SK-N-SH treated with all-trans-retinoic acid at 6 μM for 48 hours (cell line): ENCODE measurements at regions not wholly inside any gene's neighbourhood (a gene's known extent, or its start where the extent isn't known, plus 50 kb on each side); places are given as distances from the start of the nearest gene placed in this dataset.

Experiments used
- ATAC-seq: fragments of 200-7000 bp; cut with Tn5 transposase; 3 replicates; pipeline ENCODE4 v1.9.1; 2020; ENCODE audit warnings: mild to moderate bottlenecking, moderate library complexity
- ARNTL ChIP-seq: fragments of 450-650 bp; formaldehyde crosslinking; IDR thresholded peaks from 2 replicates; pipeline ENCODE4 v1.5.0; 2020; ENCODE audit warnings: low read depth, mild to moderate bottlenecking, moderate library complexity, borderline replicate concordance
- BACH2 ChIP-seq: fragments of 250-450 bp; sonication (Bioruptor Pico); IDR thresholded peaks from 2 replicates; pipeline ENCODE4 v1.9.0; 2021; ENCODE audit warnings: mild to moderate bottlenecking, borderline replicate concordance
- CSDC2 ChIP-seq: fragments of 250-450 bp; sonication (Bioruptor Pico); IDR thresholded peaks from 2 replicates; pipeline ENCODE4 v1.5.0; 2020; ENCODE audit warnings: mild to moderate bottlenecking, moderate library complexity
- ESRRG ChIP-seq: fragments of 250-450 bp; sonication (Bioruptor Pico); IDR thresholded peaks from 2 replicates; pipeline ENCODE4 v1.6.1; 2021; ENCODE audit warnings: mild to moderate bottlenecking
- GLIS3 ChIP-seq: fragments of 250-450 bp; sonication (Bioruptor Pico); IDR thresholded peaks from 2 replicates; pipeline ENCODE4 v1.5.0; 2020; ENCODE audit warnings: mild to moderate bottlenecking, moderate library complexity
- ISL1 ChIP-seq: fragments of 250-450 bp; sonication (Bioruptor Pico); IDR thresholded peaks from 2 replicates; pipeline ENCODE4 v2.1.2; 2022; ENCODE audit warnings: mild to moderate bottlenecking, moderate library complexity
- OSR1 ChIP-seq: fragments of 250-450 bp; sonication (Bioruptor Pico); IDR thresholded peaks from 2 replicates; pipeline ENCODE4 v1.8.0; 2022; ENCODE audit warnings: moderate library complexity, mild to moderate bottlenecking, inconsistent platforms
- PPARA ChIP-seq: fragments of 250-450 bp; sonication (Bioruptor Pico); IDR thresholded peaks from 2 replicates; pipeline ENCODE4 v1.5.0; 2020; ENCODE audit warnings: mild to moderate bottlenecking, borderline replicate concordance
- RARB ChIP-seq: fragments of 250-450 bp; sonication (Bioruptor Pico); IDR thresholded peaks from 2 replicates; pipeline ENCODE4 v1.8.0; 2021; ENCODE audit warnings: mild to moderate bottlenecking, moderate library complexity
- SNAI2 ChIP-seq: fragments of 250-450 bp; sonication (Bioruptor Pico); IDR thresholded peaks from 2 replicates; pipeline ENCODE4 v1.5.0; 2020; ENCODE audit warnings: mild to moderate bottlenecking, moderate library complexity
- TOX ChIP-seq: fragments of 250-450 bp; sonication (Bioruptor Pico); IDR thresholded peaks from 2 replicates; pipeline ENCODE4 v1.8.0; 2021; ENCODE audit warnings: mild to moderate bottlenecking, moderate library complexity, borderline replicate concordance
- ZC3H10 ChIP-seq: fragments of 250-450 bp; sonication (Bioruptor Pico); IDR thresholded peaks from 2 replicates; pipeline ENCODE4 v1.5.1; 2021; ENCODE audit warnings: mild to moderate bottlenecking, moderate library complexity
- ZFP30 ChIP-seq: fragments of 450-650 bp; formaldehyde crosslinking; IDR thresholded peaks from 2 replicates; pipeline ENCODE4 v1.5.0; 2022; ENCODE audit warnings: mild to moderate bottlenecking, moderate library complexity
- ZNF565 ChIP-seq: fragments of 450-650 bp; formaldehyde crosslinking; conservative IDR thresholded peaks from 2 replicates; pipeline ENCODE4 v1.5.0; 2020; ENCODE audit warnings: low read depth, mild to moderate bottlenecking, moderate library complexity
- ZNF70 ChIP-seq: fragments of 450-650 bp; formaldehyde crosslinking; IDR thresholded peaks from 2 replicates; pipeline ENCODE4 v1.5.0; 2020; ENCODE audit warnings: mild to moderate bottlenecking, moderate library complexity
- ZNF8 ChIP-seq: fragments of 450-650 bp; formaldehyde crosslinking; IDR thresholded peaks from 2 replicates; pipeline ENCODE4 v1.5.0; 2020; ENCODE audit warnings: mild to moderate bottlenecking, moderate library complexity
- TF ChIP-seq, protein P1 (sequence below): fragments of 250-450 bp; sonication (Bioruptor Pico); IDR thresholded peaks from 2 replicates; pipeline ENCODE4 v1.5.0; 2020; ENCODE audit warnings: mild to moderate bottlenecking, moderate library complexity
- TF ChIP-seq, protein P2 (sequence below): fragments of 250-450 bp; sonication (Bioruptor Pico); IDR thresholded peaks from 2 replicates; pipeline ENCODE4 v1.8.0; 2021; ENCODE audit warnings: low read depth, mild to moderate bottlenecking, moderate library complexity, borderline replicate concordance
- TF ChIP-seq, protein P3 (sequence below): fragments of 250-450 bp; sonication (Bioruptor Pico); IDR thresholded peaks from 2 replicates; pipeline ENCODE4 v1.5.1; 2020; ENCODE audit warnings: low read depth, mild to moderate bottlenecking, moderate library complexity
- TF ChIP-seq, protein P4 (sequence below): fragments of 250-450 bp; sonication (Bioruptor Pico); IDR thresholded peaks from 2 replicates; pipeline ENCODE4 v1.8.0; 2020; ENCODE audit warnings: mild to moderate bottlenecking, moderate library complexity, borderline replicate concordance

DNA sequence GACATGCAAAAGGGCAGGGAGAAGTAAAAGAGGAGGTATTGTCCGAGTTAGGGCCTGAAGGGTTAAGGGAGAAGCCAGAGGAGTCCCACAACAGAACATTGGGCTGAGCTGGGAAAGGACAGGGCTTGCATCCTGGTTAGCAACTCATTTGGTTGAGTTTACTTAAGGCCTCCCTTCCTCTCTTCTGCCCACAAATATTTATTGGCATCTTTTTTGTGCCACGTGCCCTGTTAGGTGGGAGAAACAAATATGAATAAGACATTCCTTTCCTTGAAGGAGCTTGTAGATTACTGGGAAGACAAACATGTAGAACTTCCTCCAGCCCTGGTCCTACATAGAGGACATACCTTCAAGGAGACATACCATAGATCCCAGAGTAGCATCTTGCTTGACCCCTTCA is 53.0 kb upstream of the PRELP start:
- no peak for ATAC-seq
- TF ChIP-seq BACH2 (CRISPR knock-in tag): no peak
- no peak for TF ChIP-seq ZNF70 (CRISPR knock-in tag)
- no peak for TF ChIP-seq OSR1 (CRISPR knock-in tag)

DNA sequence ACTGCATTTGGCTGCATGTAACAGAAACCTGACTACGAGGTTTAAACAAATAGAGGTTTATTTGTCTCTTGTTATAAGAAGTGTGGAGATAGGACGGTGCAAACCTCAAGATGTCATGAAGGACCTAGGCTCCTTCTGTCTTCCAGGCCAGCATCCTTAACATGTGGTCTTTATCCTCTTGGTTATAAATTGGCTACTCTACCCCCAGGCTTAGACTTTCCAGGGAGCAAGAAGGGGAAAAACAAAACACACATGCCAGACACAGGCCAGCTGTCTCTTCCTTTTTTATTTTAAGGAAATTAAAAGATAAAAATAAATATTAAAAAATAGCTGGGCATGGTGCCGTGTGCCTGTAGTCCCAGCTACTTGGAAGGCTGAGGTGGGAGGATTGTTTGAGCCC is 51.3 kb upstream of the PRELP start:
- TF ChIP-seq ZNF8 (CRISPR knock-in tag): no peak
- no peak for TF ChIP-seq GLIS3 (CRISPR knock-in tag)
- TF ChIP-seq TOX (CRISPR knock-in tag): no peak
- no peak for TF ChIP-seq ZC3H10 (CRISPR knock-in tag)
- no peak for TF ChIP-seq ESRRG (CRISPR knock-in tag)
- TF ChIP-seq ZFP30 (CRISPR knock-in tag): no peak
- no peak for TF ChIP-seq BACH2 (CRISPR knock-in tag)
- TF ChIP-seq CSDC2: no peak
- ATAC-seq: no peak

DNA sequence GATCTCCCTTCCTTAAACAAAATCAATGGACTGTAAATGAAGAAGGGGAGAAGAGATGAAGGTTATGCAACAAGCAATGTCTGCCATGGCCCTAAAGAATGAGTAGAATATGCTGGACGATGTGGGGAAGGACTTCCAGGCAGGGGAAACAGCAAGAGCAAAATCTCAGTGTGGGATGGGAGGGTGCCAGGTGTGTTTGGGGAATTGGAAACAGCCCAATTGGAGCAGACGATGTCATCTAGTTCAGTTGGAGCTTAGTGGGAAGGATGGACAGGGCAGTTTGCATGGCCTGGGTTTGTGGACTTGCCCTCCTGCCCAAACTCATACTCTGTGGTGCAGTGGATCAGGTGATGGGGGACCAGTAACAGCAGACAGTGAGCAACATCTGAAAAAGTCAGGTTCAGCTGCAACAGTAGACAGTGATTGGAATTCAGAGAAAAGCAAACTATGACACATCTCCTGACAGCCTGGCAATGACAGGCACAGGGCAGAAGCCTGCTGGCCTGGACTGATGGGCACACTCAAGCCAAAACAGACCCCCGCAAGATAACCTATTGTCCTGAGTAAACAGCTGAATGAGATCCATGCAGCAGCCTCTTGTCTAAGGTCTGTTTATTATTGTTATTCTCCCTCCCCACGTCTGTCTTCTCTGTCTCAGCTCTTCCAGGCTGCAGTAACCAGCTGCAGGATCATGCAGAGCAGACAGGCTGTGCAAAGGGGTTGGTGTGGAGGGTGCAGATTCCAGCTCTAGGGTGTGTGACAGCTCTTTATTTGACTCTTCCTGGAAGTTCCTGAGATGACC is 50.5 kb upstream of the PRELP start:
- ATAC-seq: peak; percentile 58
- TF ChIP-seq, protein P1, sequence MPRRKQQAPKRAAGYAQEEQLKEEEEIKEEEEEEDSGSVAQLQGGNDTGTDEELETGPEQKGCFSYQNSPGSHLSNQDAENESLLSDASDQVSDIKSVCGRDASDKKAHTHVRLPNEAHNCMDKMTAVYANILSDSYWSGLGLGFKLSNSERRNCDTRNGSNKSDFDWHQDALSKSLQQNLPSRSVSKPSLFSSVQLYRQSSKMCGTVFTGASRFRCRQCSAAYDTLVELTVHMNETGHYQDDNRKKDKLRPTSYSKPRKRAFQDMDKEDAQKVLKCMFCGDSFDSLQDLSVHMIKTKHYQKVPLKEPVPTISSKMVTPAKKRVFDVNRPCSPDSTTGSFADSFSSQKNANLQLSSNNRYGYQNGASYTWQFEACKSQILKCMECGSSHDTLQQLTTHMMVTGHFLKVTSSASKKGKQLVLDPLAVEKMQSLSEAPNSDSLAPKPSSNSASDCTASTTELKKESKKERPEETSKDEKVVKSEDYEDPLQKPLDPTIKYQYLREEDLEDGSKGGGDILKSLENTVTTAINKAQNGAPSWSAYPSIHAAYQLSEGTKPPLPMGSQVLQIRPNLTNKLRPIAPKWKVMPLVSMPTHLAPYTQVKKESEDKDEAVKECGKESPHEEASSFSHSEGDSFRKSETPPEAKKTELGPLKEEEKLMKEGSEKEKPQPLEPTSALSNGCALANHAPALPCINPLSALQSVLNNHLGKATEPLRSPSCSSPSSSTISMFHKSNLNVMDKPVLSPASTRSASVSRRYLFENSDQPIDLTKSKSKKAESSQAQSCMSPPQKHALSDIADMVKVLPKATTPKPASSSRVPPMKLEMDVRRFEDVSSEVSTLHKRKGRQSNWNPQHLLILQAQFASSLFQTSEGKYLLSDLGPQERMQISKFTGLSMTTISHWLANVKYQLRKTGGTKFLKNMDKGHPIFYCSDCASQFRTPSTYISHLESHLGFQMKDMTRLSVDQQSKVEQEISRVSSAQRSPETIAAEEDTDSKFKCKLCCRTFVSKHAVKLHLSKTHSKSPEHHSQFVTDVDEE: no peak
- no peak for TF ChIP-seq CSDC2
- no peak for TF ChIP-seq PPARA (CRISPR knock-in tag)
- TF ChIP-seq ARNTL: no peak
- no peak for TF ChIP-seq ZNF8 (CRISPR knock-in tag)
- TF ChIP-seq RARB (CRISPR knock-in tag): no peak
- no peak for TF ChIP-seq ZC3H10 (CRISPR knock-in tag)
- no peak for TF ChIP-seq GLIS3 (CRISPR knock-in tag)

DNA sequence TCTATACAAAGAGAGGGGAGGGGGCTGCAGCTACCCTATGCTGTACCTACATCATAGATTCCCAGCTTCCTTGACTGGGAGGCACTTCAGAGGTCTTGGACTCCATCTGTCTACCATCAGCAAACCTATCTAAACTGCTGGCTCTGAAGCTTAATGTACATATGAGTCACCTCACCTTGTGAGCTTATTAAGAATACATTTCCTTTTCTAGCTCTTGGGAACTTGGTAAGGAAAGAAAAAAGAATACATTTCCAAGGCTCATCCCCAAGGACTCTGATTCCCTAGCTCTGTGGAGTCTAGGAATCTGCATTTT is 50.0 kb upstream of the PRELP start:
- TF ChIP-seq, protein P2, sequence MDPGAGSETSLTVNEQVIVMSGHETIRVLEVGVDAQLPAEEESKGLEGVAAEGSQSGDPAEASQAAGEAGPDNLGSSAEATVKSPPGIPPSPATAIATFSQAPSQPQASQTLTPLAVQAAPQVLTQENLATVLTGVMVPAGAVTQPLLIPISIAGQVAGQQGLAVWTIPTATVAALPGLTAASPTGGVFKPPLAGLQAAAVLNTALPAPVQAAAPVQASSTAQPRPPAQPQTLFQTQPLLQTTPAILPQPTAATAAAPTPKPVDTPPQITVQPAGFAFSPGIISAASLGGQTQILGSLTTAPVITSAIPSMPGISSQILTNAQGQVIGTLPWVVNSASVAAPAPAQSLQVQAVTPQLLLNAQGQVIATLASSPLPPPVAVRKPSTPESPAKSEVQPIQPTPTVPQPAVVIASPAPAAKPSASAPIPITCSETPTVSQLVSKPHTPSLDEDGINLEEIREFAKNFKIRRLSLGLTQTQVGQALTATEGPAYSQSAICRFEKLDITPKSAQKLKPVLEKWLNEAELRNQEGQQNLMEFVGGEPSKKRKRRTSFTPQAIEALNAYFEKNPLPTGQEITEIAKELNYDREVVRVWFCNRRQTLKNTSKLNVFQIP: no peak
- TF ChIP-seq BACH2 (CRISPR knock-in tag): no peak
- TF ChIP-seq, protein P1: no peak
- TF ChIP-seq TOX (CRISPR knock-in tag): no peak
- no peak for TF ChIP-seq ZC3H10 (CRISPR knock-in tag)
- no peak for TF ChIP-seq ISL1
- no peak for TF ChIP-seq PPARA (CRISPR knock-in tag)
- TF ChIP-seq ARNTL: no peak
- TF ChIP-seq, protein P3, sequence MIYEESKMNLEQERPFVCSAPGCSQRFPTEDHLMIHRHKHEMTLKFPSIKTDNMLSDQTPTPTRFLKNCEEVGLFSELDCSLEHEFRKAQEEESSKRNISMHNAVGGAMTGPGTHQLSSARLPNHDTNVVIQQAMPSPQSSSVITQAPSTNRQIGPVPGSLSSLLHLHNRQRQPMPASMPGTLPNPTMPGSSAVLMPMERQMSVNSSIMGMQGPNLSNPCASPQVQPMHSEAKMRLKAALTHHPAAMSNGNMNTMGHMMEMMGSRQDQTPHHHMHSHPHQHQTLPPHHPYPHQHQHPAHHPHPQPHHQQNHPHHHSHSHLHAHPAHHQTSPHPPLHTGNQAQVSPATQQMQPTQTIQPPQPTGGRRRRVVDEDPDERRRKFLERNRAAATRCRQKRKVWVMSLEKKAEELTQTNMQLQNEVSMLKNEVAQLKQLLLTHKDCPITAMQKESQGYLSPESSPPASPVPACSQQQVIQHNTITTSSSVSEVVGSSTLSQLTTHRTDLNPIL: no peak
- TF ChIP-seq, protein P4, sequence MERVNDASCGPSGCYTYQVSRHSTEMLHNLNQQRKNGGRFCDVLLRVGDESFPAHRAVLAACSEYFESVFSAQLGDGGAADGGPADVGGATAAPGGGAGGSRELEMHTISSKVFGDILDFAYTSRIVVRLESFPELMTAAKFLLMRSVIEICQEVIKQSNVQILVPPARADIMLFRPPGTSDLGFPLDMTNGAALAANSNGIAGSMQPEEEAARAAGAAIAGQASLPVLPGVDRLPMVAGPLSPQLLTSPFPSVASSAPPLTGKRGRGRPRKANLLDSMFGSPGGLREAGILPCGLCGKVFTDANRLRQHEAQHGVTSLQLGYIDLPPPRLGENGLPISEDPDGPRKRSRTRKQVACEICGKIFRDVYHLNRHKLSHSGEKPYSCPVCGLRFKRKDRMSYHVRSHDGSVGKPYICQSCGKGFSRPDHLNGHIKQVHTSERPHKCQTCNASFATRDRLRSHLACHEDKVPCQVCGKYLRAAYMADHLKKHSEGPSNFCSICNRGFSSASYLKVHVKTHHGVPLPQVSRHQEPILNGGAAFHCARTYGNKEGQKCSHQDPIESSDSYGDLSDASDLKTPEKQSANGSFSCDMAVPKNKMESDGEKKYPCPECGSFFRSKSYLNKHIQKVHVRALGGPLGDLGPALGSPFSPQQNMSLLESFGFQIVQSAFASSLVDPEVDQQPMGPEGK (CRISPR knock-in tag): no peak
- no peak for TF ChIP-seq ZNF565 (CRISPR knock-in tag)
- TF ChIP-seq CSDC2: no peak
- no peak for TF ChIP-seq OSR1 (CRISPR knock-in tag)
- TF ChIP-seq ESRRG (CRISPR knock-in tag): no peak
- no peak for TF ChIP-seq SNAI2 (CRISPR knock-in tag)
- TF ChIP-seq, all 23 proteins: peak for 0
- ATAC-seq: peak; percentile 53
